Neural progenitor cell (in vitro differentiated cells): ENCODE measurements at regions not wholly inside any gene's neighbourhood (a gene's known extent, or its start where the extent isn't known, plus 50 kb on each side); places are given as distances from the start of the nearest gene placed in this dataset.

Experiments
- DNase-seq: peaks from one replicate; pipeline ENCODE4 v3.0.0-alpha.2; 2016; ENCODE audit warnings: low spot score
- H2AFZ ChIP-seq: fragments of 200-600 bp; sonication (generic); replicated peaks from 2 replicates; pipeline ENCODE4 v1.6.1; 2016; ENCODE audit warnings: antibody characterized with exemption
- H3F3A ChIP-seq: fragments of 200-600 bp; sonication (generic); 2 replicates; pipeline ENCODE4 v1.6.1; 2016; ENCODE audit warnings: antibody characterized with exemption, low read depth
- H3K27ac ChIP-seq: fragments of 200-600 bp; sonication (generic); 2 replicates; pipeline ENCODE4 v1.5.1; 2016; ENCODE audit warnings: mild to moderate bottlenecking
- H3K27me3 ChIP-seq: fragments of 200-600 bp; sonication (generic); 2 replicates; pipeline ENCODE4 v1.6.1; 2016; ENCODE audit warnings: mild to moderate bottlenecking, moderate library complexity
- H3K36me3 ChIP-seq: fragments of 200-600 bp; sonication (generic); 2 replicates; pipeline ENCODE4 v1.5.1; 2016
- H3K4me1 ChIP-seq: fragments of 200-600 bp; sonication (generic); 2 replicates; pipeline ENCODE4 v1.6.1; 2016; ENCODE audit warnings: mixed run types
- H3K4me2 ChIP-seq: fragments of 200-600 bp; sonication (generic); 2 replicates; pipeline ENCODE4 v1.6.1; 2016
- H3K4me3 ChIP-seq: fragments of 200-600 bp; sonication (generic); 2 replicates; pipeline ENCODE4 v1.5.1; 2016
- H3K79me2 ChIP-seq: fragments of 200-600 bp; sonication (generic); 2 replicates; pipeline ENCODE4 v1.6.1; 2016; ENCODE audit warnings: low read depth
- H3K9ac ChIP-seq: fragments of 200-600 bp; sonication (generic); 2 replicates; pipeline ENCODE4 v1.6.1; 2016
- H3K9me3 ChIP-seq: fragments of 200-600 bp; sonication (generic); 2 replicates; pipeline ENCODE4 v1.5.1; 2016; ENCODE audit warnings: low read depth
- H4K20me1 ChIP-seq: fragments of 200-600 bp; sonication (generic); 2 replicates; pipeline ENCODE4 v1.6.1; 2016; ENCODE audit warnings: low read depth
- H3K27ac Mint-ChIP-seq: 3 replicates; pipeline ENCODE4 v1.8.0; 2021; ENCODE audit warnings: mixed read lengths
- H3K27me3 Mint-ChIP-seq: 2 replicates; pipeline ENCODE4 v1.8.0; 2022; ENCODE audit warnings: low read depth, mild to moderate bottlenecking, inconsistent platforms, moderate library complexity, mixed read lengths; ENCODE audit not compliant: insufficient read depth
- H3K36me3 Mint-ChIP-seq: 3 replicates; pipeline ENCODE4 v1.8.0; 2021; ENCODE audit warnings: mixed read lengths
- H3K4me1 Mint-ChIP-seq: 3 replicates; pipeline ENCODE4 v1.8.0; 2021; ENCODE audit warnings: mixed read lengths
- H3K4me3 Mint-ChIP-seq: 3 replicates; pipeline ENCODE4 v1.8.0; 2021; ENCODE audit warnings: mild to moderate bottlenecking, moderate library complexity, mixed read lengths
- H3K9me3 Mint-ChIP-seq: 3 replicates; pipeline ENCODE4 v1.8.0; 2020; ENCODE audit warnings: mixed read lengths
- CTCF ChIP-seq: fragments of 200-600 bp; sonication (generic); IDR thresholded peaks from 2 replicates; pipeline ENCODE4 v1.5.1; 2017; ENCODE audit warnings: antibody characterized with exemption, mild to moderate bottlenecking
- EZH2 ChIP-seq: fragments of 200-600 bp; sonication (generic); IDR thresholded peaks from 2 replicates; pipeline ENCODE4 v1.6.1; 2017; ENCODE audit warnings: antibody characterized with exemption, mild to moderate bottlenecking, moderate library complexity
- EZH2phosphoT487 ChIP-seq: fragments of 200-600 bp; sonication (generic); IDR thresholded peaks from 2 replicates; pipeline ENCODE4 v1.6.1; 2017; ENCODE audit warnings: antibody characterized with exemption

GRCh38 chr10:130345728-130346127 is 209.5 kb downstream of the GLRX3 start:
- no peak overlapping the region for H3K4me2 ChIP-seq
- H3F3A ChIP-seq: no peaks in the 10 kb centered on the region
- Mint-ChIP-seq H3K27me3 (peaks cover 3% of the 10 kb centered on the region), H3K27ac (no peak overlapping the region), H3K4me3 (no peak overlapping the region), H3K4me1 (no peaks in the 10 kb centered on the region), H3K36me3 (no peaks in the 10 kb centered on the region), H3K9me3 (no peaks in the 10 kb centered on the region)
- no peak for DNase-seq
- H3K79me2 ChIP-seq: no peaks in the 10 kb centered on the region
- no peaks in the 10 kb centered on the region for H3K27me3 ChIP-seq
- TF ChIP-seq EZH2phosphoT487 (no peak), EZH2 (no peak), CTCF (no peak)
- no peaks in the 10 kb centered on the region for H3K9me3 ChIP-seq
- H3K4me1 ChIP-seq: no peaks in the 10 kb centered on the region
- no peak overlapping the region for H3K27ac ChIP-seq
- H3K9ac ChIP-seq: no peak overlapping the region
- H3K36me3 ChIP-seq: no peaks in the 10 kb centered on the region
- no peak overlapping the region for H3K4me3 ChIP-seq
- no peaks in the 10 kb centered on the region for H4K20me1 ChIP-seq
- no peak overlapping the region for H2AFZ ChIP-seq

DNA sequence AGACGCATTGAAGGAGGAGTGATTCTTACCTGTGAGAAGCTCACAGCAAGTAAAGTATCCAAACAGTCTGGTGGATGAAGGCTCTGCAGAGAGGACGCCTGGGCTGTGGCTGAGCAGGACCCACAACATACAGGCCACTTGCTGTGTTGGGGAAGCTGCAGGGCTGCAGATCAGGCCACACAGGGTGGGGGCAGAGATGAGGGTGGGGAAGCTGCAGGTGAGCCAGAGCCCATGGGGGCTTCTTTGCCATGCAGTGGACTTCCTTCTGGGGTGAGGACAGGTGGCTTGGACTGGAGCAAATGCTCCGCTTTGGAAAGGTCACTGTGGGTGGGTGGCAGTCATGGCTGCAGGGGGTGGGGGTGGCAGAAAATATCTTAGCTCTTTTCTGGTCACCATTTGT is 214.8 kb downstream of the GLRX3 start:
- no peak overlapping the region for H2AFZ ChIP-seq
- no peaks in the 10 kb centered on the region for H3K9me3 Mint-ChIP-seq
- no peaks in the 10 kb centered on the region for H3K4me1 ChIP-seq
- H3K27me3 ChIP-seq: no peaks in the 10 kb centered on the region
- no peak for DNase-seq
- H3K9ac ChIP-seq: no peak overlapping the region
- peaks cover 8% of the 10 kb centered on the region for H3K4me1 Mint-ChIP-seq
- H3K36me3 Mint-ChIP-seq: no peaks in the 10 kb centered on the region
- no peak overlapping the region for H3K27ac ChIP-seq
- H3K9me3 ChIP-seq: no peaks in the 10 kb centered on the region
- no peak overlapping the region for H3K4me2 ChIP-seq
- no peaks in the 10 kb centered on the region for H4K20me1 ChIP-seq
- H3K79me2 ChIP-seq: no peaks in the 10 kb centered on the region
- peaks cover 2% of the 10 kb centered on the region for H3K27me3 Mint-ChIP-seq
- TF ChIP-seq CTCF (no peak), EZH2 (no peak)
- no peak overlapping the region for H3K4me3 Mint-ChIP-seq
- peaks cover 6% of the 10 kb centered on the region for H3F3A ChIP-seq
- H3K27ac Mint-ChIP-seq: no peak overlapping the region
- no peaks in the 10 kb centered on the region for H3K36me3 ChIP-seq
- no peak overlapping the region for H3K4me3 ChIP-seq

- H3K79me2 ChIP-seq: no peaks in the 10 kb centered on the region
- TF ChIP-seq CTCF: no peak
- no peak for TF ChIP-seq EZH2
- no peak for TF ChIP-seq EZH2phosphoT487
- no peaks in the 10 kb centered on the region for H3K36me3 Mint-ChIP-seq
- no peak overlapping the region for H3K27ac Mint-ChIP-seq
- peaks cover 6% of the 10 kb centered on the region for H3F3A ChIP-seq
- peaks cover 8% of the 10 kb centered on the region for H3K4me1 Mint-ChIP-seq
- no peaks in the 10 kb centered on the region for H3K9me3 Mint-ChIP-seq
- H3K27me3 ChIP-seq: no peaks in the 10 kb centered on the region
- no peak overlapping the region for H3K4me2 ChIP-seq
- no peak overlapping the region for H3K27ac ChIP-seq
- H2AFZ ChIP-seq: peak overlapping the region; percentile 60
- H3K4me1 ChIP-seq: no peaks in the 10 kb centered on the region
- H3K36me3 ChIP-seq: no peaks in the 10 kb centered on the region
- no peak overlapping the region for H3K9ac ChIP-seq
- no peaks in the 10 kb centered on the region for H4K20me1 ChIP-seq
- no peaks in the 10 kb centered on the region for H3K9me3 ChIP-seq
- no peak for DNase-seq
- H3K4me3 Mint-ChIP-seq: no peak overlapping the region
- peaks cover 3% of the 10 kb centered on the region for H3K27me3 Mint-ChIP-seq
- H3K4me3 ChIP-seq: no peak overlapping the region
Measured at GRCh38 chr10:130351466-130352290, 215.5 kb downstream of the GLRX3 start.
